ENCODE measurements at regions not wholly inside any gene's neighbourhood (a gene's known extent, or its start where the extent isn't known, plus 50 kb on each side); places are given as distances from the start of the nearest gene placed in this dataset.
A peak's percentile ranks its signal among the peaks of the same experiment; 100 is the strongest.

DNA sequence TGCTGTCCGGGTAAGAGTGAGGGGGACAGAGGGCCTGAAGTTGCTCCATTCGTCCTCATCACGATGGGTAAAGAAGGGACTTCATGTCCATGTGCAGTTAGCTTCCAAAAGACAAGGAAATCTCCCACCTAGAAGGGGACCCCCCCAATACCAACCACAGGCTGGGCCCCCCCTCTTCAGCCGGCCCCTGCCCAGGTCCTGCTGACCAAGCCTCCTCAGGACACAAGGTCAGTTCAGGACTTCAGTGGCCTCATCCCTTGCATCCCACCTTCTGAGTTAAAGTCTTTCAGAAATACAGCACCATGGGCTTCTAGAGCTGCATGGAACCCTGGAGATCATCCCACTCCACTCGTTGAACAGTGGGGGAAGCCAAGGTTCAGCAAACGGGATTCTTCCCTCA is 115.4 kb upstream of the ERG start:
- H4K8ac ChIP-seq (ENCODE audit: low read depth, low read length): no peak overlapping the region
- H3K14ac ChIP-seq (ENCODE audit: low read length): no peak overlapping the region
- H3K23ac ChIP-seq (ENCODE audit: low read depth, low read length, poor library complexity): no peak overlapping the region
- H3K4me1 ChIP-seq (ENCODE audit: control insufficient read depth in 2 of 2, insufficient read depth in 1 of 2, low read depth in 1 of 2, low read length in 2 of 2): peaks cover 0 to 2% of the 10 kb centered on the region in 2 donors
- no peaks in the 10 kb centered on the region for H3K36me3 ChIP-seq (replicated peaks in 1 of 2; ENCODE audit: control insufficient read depth in 2 of 2, insufficient read depth in 2 of 2, low read length in 2 of 2)
- H2BK12ac ChIP-seq (ENCODE audit: low read length): no peak overlapping the region
- DNase-seq (ENCODE audit: low spot score): no peak
- H4K91ac ChIP-seq (ENCODE audit: low read depth, low read length, poor library complexity): no peak overlapping the region
- H3K79me1 ChIP-seq (ENCODE audit: low read depth, low read length): no peaks in the 10 kb centered on the region
- H2BK5ac ChIP-seq (ENCODE audit: low read length): no peak overlapping the region
- H3K9me3 ChIP-seq (replicated peaks in 1 of 2; ENCODE audit: control insufficient read depth in 2 of 2, insufficient read depth in 1 of 2, low read depth in 1 of 2, low read length in 2 of 2): no peaks in the 10 kb centered on the region
- H3K4me2 ChIP-seq (ENCODE audit: insufficient read depth, low read length, poor library complexity, severe bottlenecking): no peak overlapping the region
- WGBS, 2 donors (ENCODE audit: extremely low coverage in 2 of 2, insufficient read length in 2 of 2, insufficient replicate concordance in 1 of 2): no CpG with 5 or more reads among the region's 6 CpGs
- no peak overlapping the region for H3K9ac ChIP-seq (ENCODE audit: low read depth, low read length, poor library complexity)
- no peak overlapping the region for H3K27ac ChIP-seq (replicated peaks; ENCODE audit: low read length)
- H3K4ac ChIP-seq (ENCODE audit: low read length): no peak overlapping the region
- no peak overlapping the region for H2AK5ac ChIP-seq (ENCODE audit: low read depth, low read length)
- no peak overlapping the region for H3K4me3 ChIP-seq (ENCODE audit: low read length in 2 of 2)
- no peaks in the 10 kb centered on the region for H3K27me3 ChIP-seq (ENCODE audit: control insufficient read depth in 3 of 3, insufficient read depth in 3 of 3, low read depth in 1 of 3, low read length in 3 of 3)
- no peak overlapping the region for H2BK120ac ChIP-seq (ENCODE audit: low read depth, low read length)
- no peak overlapping the region for H2AFZ ChIP-seq (ENCODE audit: low read length)
- no peak overlapping the region for H3K18ac ChIP-seq (ENCODE audit: low read length)
- H2BK15ac ChIP-seq (ENCODE audit: low read length): no peak overlapping the region

DNA sequence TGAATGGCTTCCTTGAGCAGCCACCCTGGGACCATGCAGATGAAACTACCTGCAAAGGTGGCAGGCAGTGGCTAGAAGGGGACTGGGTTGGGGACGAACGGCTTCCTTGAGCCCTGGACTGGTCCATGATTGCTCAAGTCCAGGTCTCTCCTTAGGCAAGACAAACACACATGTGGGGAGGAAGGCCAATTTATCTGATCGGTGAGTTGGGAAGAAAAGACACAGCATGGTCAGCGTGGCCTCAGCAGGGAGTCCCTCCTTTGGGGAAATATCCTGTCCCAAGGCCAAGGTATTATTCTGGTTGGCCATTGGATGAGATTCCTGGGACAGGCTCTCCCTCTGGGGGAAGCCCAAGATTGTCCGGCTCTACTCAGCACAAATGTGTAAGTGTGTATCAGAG is 116.3 kb upstream of the ERG start:
- no peak overlapping the region for H3K9ac ChIP-seq (ENCODE audit: low read depth, low read length, poor library complexity)
- H4K91ac ChIP-seq (ENCODE audit: low read depth, low read length, poor library complexity): no peak overlapping the region
- no peak overlapping the region for H3K4ac ChIP-seq (ENCODE audit: low read length)
- H2BK12ac ChIP-seq (ENCODE audit: low read length): no peak overlapping the region
- no peaks in the 10 kb centered on the region for H3K27me3 ChIP-seq (ENCODE audit: control insufficient read depth in 3 of 3, insufficient read depth in 3 of 3, low read depth in 1 of 3, low read length in 3 of 3)
- H3K4me1 ChIP-seq (ENCODE audit: control insufficient read depth in 2 of 2, insufficient read depth in 1 of 2, low read depth in 1 of 2, low read length in 2 of 2): peaks cover 0 to 2% of the 10 kb centered on the region in 2 donors
- no peak overlapping the region for H4K8ac ChIP-seq (ENCODE audit: low read depth, low read length)
- no peak overlapping the region for H2AFZ ChIP-seq (ENCODE audit: low read length)
- WGBS, 2 donors (ENCODE audit: extremely low coverage in 2 of 2, insufficient read length in 2 of 2, insufficient replicate concordance in 1 of 2): no CpG with 5 or more reads among the region's 5 CpGs
- peak overlapping the region; percentile 11 for H3K18ac ChIP-seq (ENCODE audit: low read length)
- no peak overlapping the region for H2BK5ac ChIP-seq (ENCODE audit: low read length)
- no peak overlapping the region for H3K4me3 ChIP-seq (ENCODE audit: low read length in 2 of 2)
- H3K79me1 ChIP-seq (ENCODE audit: low read depth, low read length): no peaks in the 10 kb centered on the region
- no peaks in the 10 kb centered on the region for H3K36me3 ChIP-seq (replicated peaks in 1 of 2; ENCODE audit: control insufficient read depth in 2 of 2, insufficient read depth in 2 of 2, low read length in 2 of 2)
- DNase-seq (ENCODE audit: low spot score): no peak
- H2BK120ac ChIP-seq (ENCODE audit: low read depth, low read length): no peak overlapping the region
- no peak overlapping the region for H3K4me2 ChIP-seq (ENCODE audit: insufficient read depth, low read length, poor library complexity, severe bottlenecking)
- no peak overlapping the region for H3K23ac ChIP-seq (ENCODE audit: low read depth, low read length, poor library complexity)
- no peak overlapping the region for H2BK15ac ChIP-seq (ENCODE audit: low read length)
- H2AK5ac ChIP-seq (ENCODE audit: low read depth, low read length): no peak overlapping the region
- no peak overlapping the region for H3K14ac ChIP-seq (ENCODE audit: low read length)
- no peak overlapping the region for H3K27ac ChIP-seq (replicated peaks; ENCODE audit: low read length)
- H3K9me3 ChIP-seq (replicated peaks in 1 of 2; ENCODE audit: control insufficient read depth in 2 of 2, insufficient read depth in 1 of 2, low read depth in 1 of 2, low read length in 2 of 2): no peaks in the 10 kb centered on the region

DNA sequence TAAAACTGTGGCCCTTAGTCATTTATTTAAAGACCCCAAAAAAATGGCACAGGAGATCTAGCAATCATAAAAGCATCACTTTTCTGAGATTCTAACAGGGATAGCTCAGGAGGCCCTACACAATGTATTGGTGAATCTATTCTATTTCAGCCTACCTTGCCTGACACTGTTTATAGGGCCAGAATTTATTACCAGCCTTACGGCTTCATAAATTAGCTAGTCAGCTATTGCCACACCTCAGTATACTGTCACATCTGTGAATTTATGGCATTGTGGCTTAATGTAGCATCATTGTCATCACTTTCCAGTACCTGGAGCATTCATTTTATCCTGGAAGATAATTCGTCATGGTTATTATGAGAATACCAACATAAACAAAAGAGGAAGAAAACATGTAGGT is 121.2 kb upstream of the ERG start:
- H3K27ac ChIP-seq (replicated peaks; ENCODE audit: low read length): no peak overlapping the region
- H3K23ac ChIP-seq (ENCODE audit: low read depth, low read length, poor library complexity): no peak overlapping the region
- no peak overlapping the region for H2BK5ac ChIP-seq (ENCODE audit: low read length)
- H4K8ac ChIP-seq (ENCODE audit: low read depth, low read length): no peak overlapping the region
- no peak overlapping the region for H4K91ac ChIP-seq (ENCODE audit: low read depth, low read length, poor library complexity)
- peaks cover 0 to 1% of the 10 kb centered on the region in 2 donors for H3K4me1 ChIP-seq (ENCODE audit: control insufficient read depth in 2 of 2, insufficient read depth in 1 of 2, low read depth in 1 of 2, low read length in 2 of 2)
- no peak overlapping the region for H2BK12ac ChIP-seq (ENCODE audit: low read length)
- H2AK5ac ChIP-seq (ENCODE audit: low read depth, low read length): no peak overlapping the region
- H3K18ac ChIP-seq (ENCODE audit: low read length): no peak overlapping the region
- H3K4me3 ChIP-seq (ENCODE audit: low read length in 2 of 2): no peak overlapping the region
- peaks cover 0 to 2% of the 10 kb centered on the region in 2 donors for H3K36me3 ChIP-seq (replicated peaks in 1 of 2; ENCODE audit: control insufficient read depth in 2 of 2, insufficient read depth in 2 of 2, low read length in 2 of 2)
- no CpG with 5 or more reads among the region's 2 CpGs for WGBS, 2 donors (ENCODE audit: extremely low coverage in 2 of 2, insufficient read length in 2 of 2, insufficient replicate concordance in 1 of 2)
- no peak overlapping the region for H3K4ac ChIP-seq (ENCODE audit: low read length)
- DNase-seq (ENCODE audit: low spot score): no peak
- no peak overlapping the region for H3K4me2 ChIP-seq (ENCODE audit: insufficient read depth, low read length, poor library complexity, severe bottlenecking)
- H2BK120ac ChIP-seq (ENCODE audit: low read depth, low read length): no peak overlapping the region
- no peak overlapping the region for H3K9ac ChIP-seq (ENCODE audit: low read depth, low read length, poor library complexity)
- H3K14ac ChIP-seq (ENCODE audit: low read length): no peak overlapping the region
- H3K27me3 ChIP-seq (ENCODE audit: control insufficient read depth in 3 of 3, insufficient read depth in 3 of 3, low read depth in 1 of 3, low read length in 3 of 3): no peaks in the 10 kb centered on the region
- H3K9me3 ChIP-seq (replicated peaks in 1 of 2; ENCODE audit: control insufficient read depth in 2 of 2, insufficient read depth in 1 of 2, low read depth in 1 of 2, low read length in 2 of 2): peaks cover 0 to 6% of the 10 kb centered on the region in 2 donors
- no peaks in the 10 kb centered on the region for H3K79me1 ChIP-seq (ENCODE audit: low read depth, low read length)
- H2AFZ ChIP-seq (ENCODE audit: low read length): no peak overlapping the region
- H2BK15ac ChIP-seq (ENCODE audit: low read length): no peak overlapping the region

DNA sequence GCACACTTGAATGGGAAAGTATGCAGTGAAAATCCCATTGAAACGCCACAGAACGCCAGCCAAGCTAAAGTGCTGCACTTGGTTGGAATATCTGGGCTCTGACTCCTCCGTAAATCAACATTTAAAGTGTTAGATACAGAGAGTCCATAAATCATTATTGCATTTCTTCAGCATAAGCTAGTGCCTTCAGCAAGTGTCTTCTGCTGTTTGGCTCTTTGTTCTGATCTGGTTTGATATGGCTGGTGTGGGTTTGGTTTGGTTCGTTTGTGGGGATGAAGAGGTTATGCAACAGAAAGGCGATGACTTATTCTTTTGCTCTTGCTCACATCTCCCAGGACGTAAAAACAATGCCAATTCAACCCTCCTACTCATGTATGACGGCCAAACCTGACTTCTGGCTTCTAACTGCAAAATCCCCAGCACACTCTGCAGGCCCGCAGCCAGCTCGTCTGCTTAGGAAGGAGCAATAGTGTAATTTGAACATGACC is 121.8 kb upstream of the ERG start:
- Histone ChIP-seq H3K9me3 (replicated peaks in 1 of 2; ENCODE audit: control insufficient read depth in 2 of 2, insufficient read depth in 1 of 2, low read depth in 1 of 2, low read length in 2 of 2) (peaks cover 0 to 6% of the 10 kb centered on the region in 2 donors), H3K79me1 (ENCODE audit: low read depth, low read length) (no peaks in the 10 kb centered on the region), H3K9ac (ENCODE audit: low read depth, low read length, poor library complexity) (no peak overlapping the region), H2BK5ac (ENCODE audit: low read length) (no peak overlapping the region), H3K27me3 (ENCODE audit: control insufficient read depth in 3 of 3, insufficient read depth in 3 of 3, low read depth in 1 of 3, low read length in 3 of 3) (no peaks in the 10 kb centered on the region), H2AK5ac (ENCODE audit: low read depth, low read length) (no peak overlapping the region), H3K14ac (ENCODE audit: low read length) (no peak overlapping the region), H4K91ac (ENCODE audit: low read depth, low read length, poor library complexity) (no peak overlapping the region), H3K4me3 (ENCODE audit: low read length in 2 of 2) (no peak overlapping the region), H3K36me3 (replicated peaks in 1 of 2; ENCODE audit: control insufficient read depth in 2 of 2, insufficient read depth in 2 of 2, low read length in 2 of 2) (peaks cover 0 to 2% of the 10 kb centered on the region in 2 donors), H3K4me1 (ENCODE audit: control insufficient read depth in 2 of 2, insufficient read depth in 1 of 2, low read depth in 1 of 2, low read length in 2 of 2) (peaks cover 0 to 1% of the 10 kb centered on the region in 2 donors), H3K23ac (ENCODE audit: low read depth, low read length, poor library complexity) (no peak overlapping the region), H3K4ac (ENCODE audit: low read length) (no peak overlapping the region), H3K27ac (replicated peaks; ENCODE audit: low read length) (no peak overlapping the region), H2BK12ac (ENCODE audit: low read length) (no peak overlapping the region), H2BK120ac (ENCODE audit: low read depth, low read length) (no peak overlapping the region), H4K8ac (ENCODE audit: low read depth, low read length) (no peak overlapping the region), H3K4me2 (ENCODE audit: insufficient read depth, low read length, poor library complexity, severe bottlenecking) (no peak overlapping the region), H2BK15ac (ENCODE audit: low read length) (no peak overlapping the region), H3K18ac (ENCODE audit: low read length) (no peak overlapping the region), H2AFZ (ENCODE audit: low read length) (no peak overlapping the region)
- DNase-seq (ENCODE audit: low spot score): no peak
- no CpG with 5 or more reads among the region's 9 CpGs for WGBS, 2 donors (ENCODE audit: extremely low coverage in 2 of 2, insufficient read length in 2 of 2, insufficient replicate concordance in 1 of 2)

Measured in neuronal stem cell (in vitro differentiated cells).